Skeletal muscle satellite cell (primary cell): ENCODE measurements at regions not wholly inside any gene's neighbourhood (a gene's known extent, or its start where the extent isn't known, plus 50 kb on each side); places are given as distances from the start of the nearest gene placed in this dataset.

Experiments
- H3K27me3 ChIP-seq: 2 replicates; pipeline ENCODE4 v1.7.0; 2013; ENCODE audit warnings: low read length; ENCODE audit not compliant: control insufficient read depth, insufficient read depth
- H3K36me3 ChIP-seq: 2 replicates; pipeline ENCODE4 v1.7.0; 2013; ENCODE audit warnings: mild to moderate bottlenecking, control low read depth, low read length; ENCODE audit not compliant: insufficient read depth
- H3K4me1 ChIP-seq: 2 replicates; pipeline ENCODE4 v1.7.0; 2013; ENCODE audit warnings: low read length; ENCODE audit not compliant: control insufficient read depth, insufficient read depth
- H3K4me2 ChIP-seq: 2 replicates; pipeline ENCODE4 v1.7.0; 2013; ENCODE audit warnings: mild to moderate bottlenecking, low read length
- H3K4me3 ChIP-seq: 2 replicates; pipeline ENCODE4 v1.7.0; 2013; ENCODE audit warnings: low read length
- H3K9ac ChIP-seq: 2 replicates; pipeline ENCODE4 v1.7.0; 2013; ENCODE audit warnings: mild to moderate bottlenecking, low read depth, low read length, moderate library complexity
- H3K9me3 ChIP-seq: replicated peaks from 2 replicates; pipeline ENCODE4 v1.7.0; 2013; ENCODE audit warnings: mild to moderate bottlenecking, control low read depth, low read length

DNA sequence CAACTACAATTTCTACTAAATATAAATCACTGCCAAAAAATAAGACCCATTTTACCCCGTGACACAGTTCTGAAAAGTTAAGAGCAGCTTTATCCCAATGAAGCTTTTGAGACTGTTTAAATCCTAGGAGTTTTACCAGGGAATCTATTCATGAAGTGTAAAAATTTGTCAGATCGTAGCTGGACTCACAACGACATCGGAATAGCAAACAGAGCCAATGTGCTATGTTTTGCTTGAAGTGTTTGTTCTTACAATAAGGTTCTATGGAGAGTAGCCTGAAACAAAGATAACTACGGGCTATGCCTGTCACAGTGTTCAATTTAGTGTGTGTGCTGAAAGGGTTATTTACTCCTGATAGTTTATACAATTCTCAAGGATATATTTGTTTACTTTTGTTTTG is 78.5 kb upstream of the L3MBTL4 start:
- H3K36me3 ChIP-seq: no peaks in the 10 kb centered on the region
- no peak overlapping the region for H3K9ac ChIP-seq
- no peaks in the 10 kb centered on the region for H3K27me3 ChIP-seq
- no peak overlapping the region for H3K4me2 ChIP-seq
- H3K4me3 ChIP-seq: no peak overlapping the region
- no peaks in the 10 kb centered on the region for H3K9me3 ChIP-seq
- no peaks in the 10 kb centered on the region for H3K4me1 ChIP-seq

GRCh38 chr18:6495536-6495935 is 80.8 kb upstream of the L3MBTL4 start:
- H3K4me3 ChIP-seq: no peak overlapping the region
- no peaks in the 10 kb centered on the region for H3K4me1 ChIP-seq
- no peaks in the 10 kb centered on the region for H3K27me3 ChIP-seq
- H3K4me2 ChIP-seq: no peak overlapping the region
- no peak overlapping the region for H3K9ac ChIP-seq
- no peaks in the 10 kb centered on the region for H3K9me3 ChIP-seq
- H3K36me3 ChIP-seq: no peaks in the 10 kb centered on the region

DNA sequence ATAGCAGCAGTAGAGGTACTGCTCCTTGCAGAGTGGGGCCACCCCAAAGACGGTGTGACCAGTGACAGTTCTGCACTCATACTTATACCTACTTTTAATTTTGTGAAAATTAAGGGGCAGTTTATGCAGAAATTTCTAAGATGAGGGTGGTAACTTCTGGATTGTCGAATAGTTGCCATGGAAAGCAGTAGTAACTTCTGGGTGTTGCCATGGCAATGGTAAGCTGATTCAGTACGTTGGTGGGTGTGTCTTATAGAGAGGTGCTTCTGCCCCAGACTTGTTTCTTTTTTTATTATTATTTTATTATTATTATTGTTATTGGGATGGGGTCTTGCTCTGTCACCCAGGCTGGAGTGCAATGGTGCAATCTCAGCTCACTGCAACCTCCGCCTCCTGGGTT is 82.8 kb upstream of the L3MBTL4 start:
- H3K36me3 ChIP-seq: no peaks in the 10 kb centered on the region
- no peak overlapping the region for H3K9ac ChIP-seq
- no peaks in the 10 kb centered on the region for H3K9me3 ChIP-seq
- H3K4me3 ChIP-seq: no peak overlapping the region
- no peaks in the 10 kb centered on the region for H3K27me3 ChIP-seq
- H3K4me2 ChIP-seq: no peak overlapping the region
- no peaks in the 10 kb centered on the region for H3K4me1 ChIP-seq

DNA sequence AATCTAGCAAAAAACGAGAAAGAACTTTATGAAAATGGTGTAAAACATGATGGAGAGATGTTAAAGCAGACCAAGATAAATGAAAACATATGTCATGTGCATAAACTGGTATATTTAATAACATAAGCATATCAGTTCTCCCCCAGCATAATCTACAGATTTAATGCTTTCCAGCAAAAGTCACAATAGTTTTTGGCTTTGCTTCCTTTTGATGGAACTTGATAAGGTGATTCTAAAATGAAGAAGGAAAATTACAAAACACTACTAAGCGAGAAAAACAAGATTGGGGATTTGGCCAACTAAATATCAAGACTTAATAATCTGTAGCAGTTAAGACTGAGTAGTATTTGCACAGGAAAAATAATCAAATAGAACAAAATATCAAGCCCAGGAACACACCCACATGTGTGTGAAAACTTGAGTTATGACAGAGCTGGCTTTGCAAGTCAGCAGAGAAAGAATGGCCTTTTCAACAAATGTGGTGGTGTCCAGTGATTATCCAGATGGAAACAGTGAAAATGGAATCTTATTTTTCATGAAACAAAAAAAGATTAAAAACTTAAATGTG is 83.7 kb upstream of the L3MBTL4 start:
- H3K4me1 ChIP-seq: no peaks in the 10 kb centered on the region
- H3K27me3 ChIP-seq: no peaks in the 10 kb centered on the region
- H3K9ac ChIP-seq: no peak overlapping the region
- H3K9me3 ChIP-seq: no peaks in the 10 kb centered on the region
- H3K4me2 ChIP-seq: no peak overlapping the region
- H3K36me3 ChIP-seq: no peaks in the 10 kb centered on the region
- H3K4me3 ChIP-seq: no peak overlapping the region

DNA sequence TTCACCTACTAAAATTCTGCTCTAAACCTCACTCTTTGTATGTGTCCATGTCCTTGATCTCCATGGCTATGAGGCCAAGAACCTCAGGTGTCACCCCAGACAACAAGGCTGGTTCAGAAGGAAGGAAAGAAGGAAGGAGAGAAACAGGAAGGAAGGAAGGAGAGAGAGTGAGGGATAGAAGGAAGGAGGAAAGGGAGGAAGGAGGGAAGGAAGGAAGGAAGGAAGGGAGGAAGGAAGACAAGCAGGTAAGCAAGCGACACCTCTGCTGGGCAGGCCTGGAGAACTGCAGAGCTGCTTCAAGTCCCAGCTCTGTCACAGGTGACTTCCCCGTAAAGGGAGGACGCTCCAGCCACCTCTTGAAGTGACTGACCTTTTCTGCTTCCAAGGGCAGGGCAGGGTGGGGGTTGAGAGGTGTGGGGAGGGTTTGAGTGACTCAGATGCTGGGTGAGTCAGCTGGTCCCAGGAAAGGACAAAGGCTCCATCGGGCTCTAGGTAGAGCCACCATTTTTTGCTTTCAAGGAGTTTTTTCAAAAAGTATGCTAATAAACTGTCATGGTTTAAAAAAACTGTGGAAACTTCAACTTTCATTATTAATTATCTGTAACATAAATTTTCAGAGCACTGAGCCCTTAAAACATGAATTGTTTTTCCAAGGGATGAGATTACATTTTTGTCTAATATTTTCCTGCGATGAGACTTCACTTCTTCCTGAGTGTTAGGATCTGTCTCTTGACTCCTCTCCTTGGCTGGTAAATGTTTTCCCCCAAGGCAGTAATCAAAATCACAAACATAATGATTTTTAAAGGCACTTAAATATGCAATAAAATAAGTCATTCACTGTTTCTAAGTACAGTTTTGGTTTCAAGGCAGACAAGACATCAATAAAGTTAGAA is 90.1 kb upstream of the L3MBTL4 start:
- Histone ChIP-seq H3K27me3 (no peaks in the 10 kb centered on the region), H3K4me2 (no peak overlapping the region), H3K4me3 (no peak overlapping the region), H3K9me3 (no peaks in the 10 kb centered on the region), H3K36me3 (no peaks in the 10 kb centered on the region), H3K9ac (no peak overlapping the region), H3K4me1 (no peaks in the 10 kb centered on the region)

GRCh38 chr18:6505498-6505875 is 90.8 kb upstream of the L3MBTL4 start:
- H3K4me1 ChIP-seq: no peaks in the 10 kb centered on the region
- no peak overlapping the region for H3K4me3 ChIP-seq

DNA sequence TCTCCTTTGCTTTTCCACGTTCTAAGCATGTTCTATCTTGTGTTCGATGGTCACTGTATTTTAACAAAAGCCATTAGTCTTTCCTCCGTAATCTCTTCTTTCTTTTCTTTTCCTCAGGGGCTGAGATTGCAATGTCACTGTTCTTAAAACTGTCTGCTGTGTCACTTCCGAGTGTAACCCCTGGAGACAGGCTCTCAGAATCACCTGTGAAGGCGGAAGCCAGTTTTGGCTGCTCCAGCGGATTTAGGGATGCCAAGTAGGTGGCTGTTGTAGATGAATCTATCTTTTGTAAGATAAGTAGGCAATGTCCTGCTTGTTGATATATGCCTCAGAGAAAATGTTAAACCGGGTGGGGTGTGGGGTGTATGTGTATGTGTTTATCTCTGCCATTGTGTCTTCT is 94.7 kb upstream of the L3MBTL4 start:
- H3K4me1 ChIP-seq: no peaks in the 10 kb centered on the region

More at GRCh38 chr18:6505498-6505875, 90.8 kb upstream of the L3MBTL4 start:
- H3K27me3 ChIP-seq: no peaks in the 10 kb centered on the region
- H3K9ac ChIP-seq: no peak overlapping the region
- no peaks in the 10 kb centered on the region for H3K9me3 ChIP-seq
- H3K4me2 ChIP-seq: no peak overlapping the region
- H3K36me3 ChIP-seq: no peaks in the 10 kb centered on the region

DNA sequence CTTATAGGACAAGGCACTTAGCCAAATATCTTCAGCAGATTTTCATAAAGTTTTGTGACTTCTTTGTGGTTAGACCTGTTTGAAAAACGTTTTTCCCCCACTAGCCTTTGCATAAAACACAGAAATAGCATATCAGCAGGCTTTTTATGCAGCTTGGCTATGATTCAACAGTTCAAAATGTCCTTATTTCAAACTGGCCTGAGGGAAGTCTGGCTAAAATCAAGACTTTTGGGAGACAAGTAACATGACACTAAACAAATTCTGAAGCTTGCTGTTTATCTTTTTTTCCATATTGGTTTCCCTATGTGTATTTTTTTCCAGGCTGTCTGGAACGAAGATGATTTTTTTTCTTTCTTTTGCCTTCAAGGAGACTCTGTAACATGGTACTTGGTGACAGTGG is 95.1 kb upstream of the L3MBTL4 start:
- Histone ChIP-seq H3K9me3 (no peaks in the 10 kb centered on the region), H3K27me3 (no peaks in the 10 kb centered on the region), H3K4me3 (no peak overlapping the region), H3K36me3 (no peaks in the 10 kb centered on the region), H3K4me1 (no peaks in the 10 kb centered on the region), H3K4me2 (no peak overlapping the region), H3K9ac (no peak overlapping the region)

More for the DNA sequence above, 94.7 kb upstream of the L3MBTL4 start:
- H3K9ac ChIP-seq: no peak overlapping the region
- H3K4me2 ChIP-seq: no peak overlapping the region
- H3K27me3 ChIP-seq: no peaks in the 10 kb centered on the region
- H3K9me3 ChIP-seq: no peaks in the 10 kb centered on the region
- H3K4me3 ChIP-seq: no peak overlapping the region
- H3K36me3 ChIP-seq: no peaks in the 10 kb centered on the region

GRCh38 chr18:6520901-6521300 is 106.2 kb upstream of the L3MBTL4 start:
- Histone ChIP-seq H3K9ac (no peak overlapping the region), H3K9me3 (no peaks in the 10 kb centered on the region), H3K4me3 (no peak overlapping the region), H3K4me1 (no peaks in the 10 kb centered on the region), H3K4me2 (no peak overlapping the region), H3K27me3 (no peaks in the 10 kb centered on the region), H3K36me3 (no peaks in the 10 kb centered on the region)

DNA sequence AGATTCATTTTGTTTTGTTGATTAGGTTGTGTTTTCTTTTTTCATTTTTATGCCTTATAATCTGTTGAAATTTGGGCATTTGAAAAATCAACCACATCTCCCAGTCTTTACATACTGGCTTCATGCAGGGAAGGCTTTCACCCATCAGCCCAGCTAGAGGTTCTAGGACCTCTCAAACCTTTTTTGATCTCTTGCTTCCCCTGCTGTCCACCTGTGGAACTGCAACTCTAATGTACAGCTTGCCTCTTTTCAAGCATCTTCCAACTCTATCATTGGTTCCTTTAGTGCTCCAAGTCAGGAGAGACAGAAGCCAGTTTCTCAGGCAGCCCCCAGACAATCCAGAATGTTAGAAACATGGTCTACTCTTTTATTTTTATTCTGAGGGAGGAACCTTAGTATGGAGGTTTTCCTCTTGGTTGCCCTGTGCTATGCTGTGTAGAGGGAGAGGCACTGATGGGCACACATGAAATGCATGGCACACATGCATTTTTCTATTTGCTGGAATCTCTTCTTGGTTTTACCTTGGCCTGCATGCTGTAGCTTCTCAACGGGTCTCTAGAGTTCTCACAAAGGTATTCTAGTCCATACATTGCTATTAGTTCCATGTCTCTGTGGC is 107.2 kb upstream of the L3MBTL4 start:
- no peaks in the 10 kb centered on the region for H3K36me3 ChIP-seq
- H3K9ac ChIP-seq: no peak overlapping the region
- no peaks in the 10 kb centered on the region for H3K4me1 ChIP-seq
- H3K9me3 ChIP-seq: no peaks in the 10 kb centered on the region
- H3K4me2 ChIP-seq: no peak overlapping the region
- H3K4me3 ChIP-seq: no peak overlapping the region
- H3K27me3 ChIP-seq: no peaks in the 10 kb centered on the region

GRCh38 chr18:6525604-6526003 is 110.9 kb upstream of the L3MBTL4 start:
- no peaks in the 10 kb centered on the region for H3K27me3 ChIP-seq
- H3K4me1 ChIP-seq: no peaks in the 10 kb centered on the region
- no peak overlapping the region for H3K4me2 ChIP-seq
- H3K36me3 ChIP-seq: no peaks in the 10 kb centered on the region
- no peak overlapping the region for H3K4me3 ChIP-seq
- no peak overlapping the region for H3K9ac ChIP-seq
- no peaks in the 10 kb centered on the region for H3K9me3 ChIP-seq
